Ishikawa (cell line): ENCODE measurements at regions not wholly inside any gene's neighbourhood (a gene's known extent, or its start where the extent isn't known, plus 50 kb on each side); places are given as distances from the start of the nearest gene placed in this dataset.

ENCODE experiments used
- CEBPB ChIP-seq: IDR thresholded peaks from 2 replicates; pipeline ENCODE4 v1.6.1; 2012
- CREB1 ChIP-seq: IDR thresholded peaks from 2 replicates; pipeline ENCODE4 v1.6.1; 2012; ENCODE audit warnings: low read depth
- EGR1 ChIP-seq: IDR thresholded peaks from 2 replicates; pipeline ENCODE4 v1.6.1; 2012
- EP300 ChIP-seq: IDR thresholded peaks from 2 replicates; pipeline ENCODE4 v1.6.1; 2012; ENCODE audit warnings: borderline replicate concordance
- FOXM1 ChIP-seq: IDR thresholded peaks from 2 replicates; pipeline ENCODE4 v1.6.1; 2012; ENCODE audit warnings: low read depth, borderline replicate concordance
- MAX ChIP-seq: IDR thresholded peaks from 2 replicates; pipeline ENCODE4 v1.6.1; 2012
- NFIC ChIP-seq: IDR thresholded peaks from 2 replicates; pipeline ENCODE4 v1.6.1; 2012
- RAD21 ChIP-seq: IDR thresholded peaks from 2 replicates; pipeline ENCODE4 v1.6.1; 2012; ENCODE audit warnings: low read depth
- REST ChIP-seq: IDR thresholded peaks from 2 replicates; pipeline ENCODE4 v1.6.1; 2012; ENCODE audit warnings: low read depth, mild to moderate bottlenecking
- TAF1 ChIP-seq: IDR thresholded peaks from 2 replicates; pipeline ENCODE4 v1.6.1; 2012; ENCODE audit warnings: low read depth, mild to moderate bottlenecking
- TCF12 ChIP-seq: IDR thresholded peaks from 2 replicates; pipeline ENCODE4 v1.6.1; 2012; ENCODE audit warnings: low read depth
- TEAD4 ChIP-seq: IDR thresholded peaks from 2 replicates; pipeline ENCODE4 v1.6.1; 2012
- USF1 ChIP-seq: IDR thresholded peaks from 2 replicates; pipeline ENCODE4 v1.6.1; 2012
- YY1 ChIP-seq: IDR thresholded peaks from 2 replicates; pipeline ENCODE4 v1.6.1; 2012; ENCODE audit warnings: low read depth
- ZBTB7A ChIP-seq: IDR thresholded peaks from 2 replicates; pipeline ENCODE4 v1.6.1; 2012; ENCODE audit warnings: low read depth

GRCh38 chr15:96130734-96131133, 199.8 kb upstream of the NR2F2 start:
- TF ChIP-seq YY1 (no peak), TEAD4 (no peak), USF1 (no peak), NFIC (no peak), EP300 (no peak), MAX (no peak), TAF1 (no peak), CEBPB (no peak), TCF12 (no peak), FOXM1 (no peak), RAD21 (no peak), REST (no peak)

GRCh38 chr15:96132126-96132525, 198.4 kb upstream of the NR2F2 start:
- TF ChIP-seq FOXM1, result no peak
- no peak for TF ChIP-seq REST
- TF ChIP-seq USF1, result no peak
- TF ChIP-seq CEBPB, result no peak
- TF ChIP-seq CREB1, result no peak
- no peak for TF ChIP-seq MAX
- no peak for TF ChIP-seq TCF12
- TF ChIP-seq TAF1, result no peak
- TF ChIP-seq YY1, result no peak
- TF ChIP-seq NFIC, result no peak
- TF ChIP-seq ZBTB7A, result no peak
- TF ChIP-seq EGR1, result no peak
- no peak for TF ChIP-seq EP300
- TF ChIP-seq RAD21, result no peak
- no peak for TF ChIP-seq TEAD4

- TF ChIP-seq TEAD4 (no peak), EP300 (no peak), EGR1 (no peak), NFIC (no peak), ZBTB7A (no peak), REST (no peak), USF1 (no peak), TCF12 (no peak)
These were observed 195.1 kb upstream of the NR2F2 start for GRCh38 chr15:96135166-96136093.

GRCh38 chr15:96138985-96139384, 191.5 kb upstream of the NR2F2 start:
- TF ChIP-seq YY1, result no peak
- TF ChIP-seq REST, result no peak
- no peak for TF ChIP-seq RAD21
- TF ChIP-seq EGR1, result no peak
- no peak for TF ChIP-seq TAF1
- TF ChIP-seq TEAD4, result no peak
- no peak for TF ChIP-seq USF1
- TF ChIP-seq CEBPB, result no peak
- no peak for TF ChIP-seq CREB1
- TF ChIP-seq ZBTB7A, result no peak
- no peak for TF ChIP-seq FOXM1
- no peak for TF ChIP-seq MAX
- TF ChIP-seq NFIC, result no peak
- no peak for TF ChIP-seq TCF12
- TF ChIP-seq EP300, result no peak
